Urinary bladder (tissue), 3 donors: ENCODE measurements at regions not wholly inside any gene's neighbourhood (a gene's known extent, or its start where the extent isn't known, plus 50 kb on each side); places are given as distances from the start of the nearest gene placed in this dataset.

Experiments used
- DNase-seq: peaks from one replicate; pipeline ENCODE4 v3.0.0-alpha.2; 2015; ENCODE audit errors: extremely low spot score
- H3K27ac ChIP-seq: one replicate; pipeline ENCODE4 v1.5.1; 2013; ENCODE audit warnings: low read depth, mild to moderate bottlenecking, moderate library complexity
- H3K36me3 ChIP-seq: one replicate; pipeline ENCODE4 v1.6.1; 2013; ENCODE audit warnings: mild to moderate bottlenecking, moderate library complexity; ENCODE audit not compliant: insufficient read depth
- H3K4me1 ChIP-seq: one replicate; pipeline ENCODE4 v1.6.1; 2013; ENCODE audit warnings: mild to moderate bottlenecking, moderate library complexity; ENCODE audit not compliant: insufficient read depth
- H3K4me3 ChIP-seq: one replicate; pipeline ENCODE4 v1.5.1; 2013; ENCODE audit warnings: low read depth, low read length
- WGBS: extraction: QIAGEN DNeasy Blood & Tissue Kit; methylation state at CpG from one replicate; pipeline ENCODE4 v1.1.7; 2013; 5-methylcytosine and 5-hydroxymethylcytosine counted together
- donor health status: healthy with polysubstance abuse.
- donor health status: healthy.

DNA sequence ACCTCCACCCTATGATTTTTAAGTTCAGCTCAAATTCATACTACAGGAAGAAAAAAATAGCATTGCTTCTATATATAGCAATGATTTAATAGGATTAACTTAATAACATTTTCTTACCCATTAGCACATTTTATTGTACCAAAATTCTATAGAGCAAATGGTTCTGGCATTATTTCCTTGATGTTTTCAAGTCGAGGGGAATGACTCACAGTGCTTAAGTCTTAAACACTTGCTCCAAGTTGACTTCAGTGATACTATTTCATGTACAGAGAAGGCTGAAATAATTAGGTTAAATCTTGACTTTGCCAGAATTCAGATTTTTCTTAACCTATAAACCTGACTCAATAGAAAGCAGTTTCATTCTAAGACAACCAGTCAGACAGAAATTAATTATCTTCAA, 1133.8 kb downstream of the SORCS3 start:
- Histone ChIP-seq H3K4me1 (no peaks in the 10 kb centered on the region), H3K27ac (no peak overlapping the region), H3K36me3 (no peaks in the 10 kb centered on the region), H3K4me3 (no peak overlapping the region)
- DNase-seq, result no peak
- WGBS, result 26% methylated on average over 1 of the region's 1 CpG

DNA sequence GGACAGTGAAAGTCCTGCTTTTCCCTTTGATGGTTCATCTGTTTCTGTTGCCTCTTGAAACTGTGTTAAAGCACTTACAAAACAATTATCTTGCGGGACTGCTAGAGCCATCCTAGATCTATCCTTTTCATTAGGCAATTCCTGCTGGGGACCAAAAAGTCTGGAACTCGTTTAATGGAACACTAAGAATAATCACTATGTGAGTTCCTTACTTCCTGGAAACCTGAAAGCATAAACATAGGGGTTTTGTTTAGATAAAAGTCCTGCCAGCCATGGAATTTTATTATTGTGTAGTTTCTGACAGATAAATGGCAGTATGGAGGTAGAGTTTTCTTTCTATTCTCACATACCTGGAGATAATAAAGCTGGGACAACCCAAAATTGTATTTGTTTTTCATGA, 1133.3 kb downstream of the SORCS3 start:
- Histone ChIP-seq H3K4me3 (no peak overlapping the region), H3K4me1 (no peaks in the 10 kb centered on the region), H3K27ac (no peak overlapping the region), H3K36me3 (no peaks in the 10 kb centered on the region)
- DNase-seq, result no peak
- 30% methylated on average over 2 of the region's 2 CpGs for WGBS

DNA sequence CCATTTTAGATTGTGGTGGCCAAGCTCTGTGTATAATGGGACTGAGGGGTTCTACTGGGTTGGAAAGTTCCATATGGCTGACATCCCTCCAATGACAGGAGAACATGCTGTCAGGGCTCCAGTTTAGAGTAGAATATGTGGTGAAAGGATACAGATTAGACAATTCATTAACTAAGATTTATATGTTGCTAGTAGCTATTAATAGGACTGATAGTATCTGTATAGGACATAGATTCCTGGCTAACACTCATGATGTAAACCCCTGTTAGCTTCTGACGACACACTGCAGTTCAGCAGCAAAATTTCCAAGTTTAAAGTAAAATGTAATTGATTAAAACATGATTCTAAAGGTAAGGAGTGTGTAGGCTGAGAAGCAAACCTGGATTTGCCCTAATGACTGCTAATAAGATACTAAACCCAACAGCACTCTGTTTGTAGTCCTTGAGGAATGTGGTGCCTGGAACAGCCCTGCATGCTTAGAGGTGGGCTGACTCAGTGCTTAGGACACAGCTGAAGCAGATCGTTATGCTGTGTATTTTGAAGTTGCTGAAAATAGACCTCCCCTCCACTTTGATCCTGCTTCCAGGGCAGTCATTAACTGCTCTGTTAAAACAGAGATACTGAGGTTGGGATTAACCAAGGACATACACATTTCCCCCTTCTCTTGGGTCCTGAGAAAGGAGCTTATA, 1129.6 kb downstream of the SORCS3 start:
- no peaks in the 10 kb centered on the region for H3K36me3 ChIP-seq
- no peak overlapping the region for H3K27ac ChIP-seq
- DNase-seq, result no peak
- no peaks in the 10 kb centered on the region for H3K4me1 ChIP-seq
- no peak overlapping the region for H3K4me3 ChIP-seq
- WGBS, result 17% methylated on average over 2 of the region's 2 CpGs

DNA sequence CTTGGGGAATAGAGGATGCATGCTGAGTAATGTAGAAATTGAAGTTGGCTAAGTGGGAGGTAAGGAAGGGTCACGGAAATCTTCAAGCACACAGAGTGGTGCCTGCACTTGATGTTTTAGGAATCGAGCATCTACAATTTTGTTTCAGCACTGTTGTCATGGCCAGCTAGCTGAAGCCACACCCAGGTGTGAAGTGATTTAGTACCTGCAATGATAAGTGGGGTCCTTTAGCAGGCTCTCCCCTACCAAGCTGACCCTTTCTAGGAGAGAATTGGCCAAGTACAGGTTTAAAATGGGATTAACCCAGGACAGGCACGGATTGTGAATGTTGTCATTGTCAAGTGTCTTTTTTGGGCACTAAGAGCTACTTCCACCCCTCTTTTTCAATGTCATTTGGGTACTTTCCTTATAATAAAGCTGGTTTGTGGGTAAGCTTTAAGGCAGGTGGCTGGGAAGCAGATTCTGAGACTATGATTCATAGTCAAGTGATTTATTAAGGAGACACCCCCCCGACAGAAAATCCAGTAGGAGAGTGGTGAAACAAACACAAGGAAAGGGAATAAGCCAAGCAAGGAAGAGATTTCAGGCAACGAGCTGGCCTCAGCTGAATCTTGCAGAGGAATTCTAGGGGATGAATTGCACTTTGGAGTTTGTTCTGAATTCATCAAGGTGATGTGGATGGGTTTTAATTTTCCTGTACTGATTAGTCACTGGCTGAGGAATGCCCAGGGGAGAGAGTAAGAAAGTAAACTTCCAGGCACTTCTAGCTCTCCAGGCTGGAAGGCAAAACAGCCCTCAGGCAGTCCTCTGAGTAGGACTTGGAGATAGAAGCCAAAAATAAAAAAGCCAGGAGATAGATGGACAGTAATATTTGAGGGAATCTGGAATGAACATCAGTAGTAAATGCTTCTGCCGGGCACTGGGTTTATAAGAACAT, 1128.4 kb downstream of the SORCS3 start:
- 33% methylated on average over 6 of the region's 6 CpGs for WGBS
- H3K4me1 ChIP-seq, result no peaks in the 10 kb centered on the region
- no peak for DNase-seq
- H3K4me3 ChIP-seq, result no peak overlapping the region
- no peak overlapping the region for H3K27ac ChIP-seq
- no peaks in the 10 kb centered on the region for H3K36me3 ChIP-seq

DNA sequence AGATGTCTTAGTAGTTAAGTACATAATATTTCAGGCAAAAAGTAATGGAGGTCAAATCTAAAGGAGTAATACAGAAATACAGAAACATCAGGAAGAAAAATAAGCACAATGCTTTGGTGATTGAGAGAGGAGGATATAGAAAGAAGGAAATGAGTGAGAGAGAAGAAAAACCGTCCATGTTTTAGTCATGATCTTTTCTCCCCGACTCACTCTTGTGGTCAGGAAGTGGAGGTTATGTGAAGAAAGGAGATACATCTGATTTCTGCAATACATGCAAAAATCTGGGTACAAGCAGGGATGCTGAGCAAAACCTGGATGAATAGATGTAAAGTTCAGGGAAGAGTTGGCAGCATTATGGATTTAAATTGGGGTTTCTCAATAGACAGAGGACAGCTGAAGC, 1122.5 kb downstream of the SORCS3 start:
- H3K4me1 ChIP-seq, result no peaks in the 10 kb centered on the region
- no peak overlapping the region for H3K4me3 ChIP-seq
- no peak overlapping the region for H3K27ac ChIP-seq
- DNase-seq, result no peak
- H3K36me3 ChIP-seq, result no peaks in the 10 kb centered on the region
- WGBS, result 57% methylated on average over 2 of the region's 2 CpGs

DNA sequence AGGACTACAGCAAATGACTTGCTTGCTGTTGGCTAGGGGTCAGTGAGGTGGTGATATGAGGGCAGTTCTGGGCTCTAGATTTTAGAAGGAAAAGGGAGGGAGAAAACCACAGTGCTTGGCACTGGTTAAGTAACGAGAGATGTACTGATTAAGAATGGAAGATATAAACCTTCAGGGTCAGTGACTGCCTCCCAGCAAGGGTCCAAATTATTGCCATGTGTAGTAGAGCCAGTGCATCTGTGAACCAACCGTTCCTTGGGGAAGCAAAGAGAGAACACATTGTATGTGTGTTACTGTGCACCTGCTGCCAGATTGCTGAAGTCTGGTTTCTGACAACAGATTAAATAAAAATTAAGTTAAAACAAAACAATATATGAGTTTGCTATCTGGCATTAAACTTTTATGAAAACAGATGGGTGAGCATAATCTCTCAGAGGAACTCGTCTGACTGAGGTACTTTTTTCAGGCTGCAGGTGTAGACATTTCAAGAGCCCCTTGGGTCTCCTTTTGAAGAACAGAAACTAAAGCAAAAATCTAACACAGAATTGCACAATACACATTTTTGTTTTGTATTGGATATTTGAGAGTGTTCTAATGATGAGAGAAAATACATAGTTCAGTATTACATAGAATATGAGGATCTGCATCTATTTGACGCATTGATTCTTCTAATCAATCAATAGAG, 1120.6 kb downstream of the SORCS3 start:
- 60% methylated on average over 4 of the region's 4 CpGs for WGBS
- Histone ChIP-seq H3K4me1 (no peaks in the 10 kb centered on the region), H3K4me3 (no peak overlapping the region), H3K36me3 (no peaks in the 10 kb centered on the region), H3K27ac (no peak overlapping the region)
- DNase-seq, result no peak

DNA sequence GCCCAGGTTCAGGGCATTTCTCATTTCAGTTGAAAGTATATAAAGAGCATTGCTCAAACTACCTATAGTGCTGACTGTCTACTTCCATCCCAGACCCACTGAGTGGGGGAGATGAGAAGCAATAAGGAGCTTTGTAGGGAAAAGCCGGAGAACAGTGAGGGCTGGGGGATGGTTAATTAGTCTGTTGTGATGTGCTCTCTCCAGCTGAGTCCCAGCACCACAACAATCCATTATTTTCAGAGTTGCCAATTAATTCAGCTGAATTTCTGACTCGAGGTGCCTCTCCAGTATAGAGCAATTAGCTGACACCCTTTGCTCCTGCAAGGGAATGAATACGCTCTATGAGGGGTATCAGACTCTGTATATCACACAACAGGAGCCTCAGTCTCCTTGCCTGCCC, 1118.6 kb downstream of the SORCS3 start:
- Histone ChIP-seq H3K36me3 (no peaks in the 10 kb centered on the region), H3K4me1 (no peaks in the 10 kb centered on the region), H3K27ac (no peak overlapping the region), H3K4me3 (no peak overlapping the region)
- 51% methylated on average over 3 of the region's 3 CpGs for WGBS
- DNase-seq, result no peak

DNA sequence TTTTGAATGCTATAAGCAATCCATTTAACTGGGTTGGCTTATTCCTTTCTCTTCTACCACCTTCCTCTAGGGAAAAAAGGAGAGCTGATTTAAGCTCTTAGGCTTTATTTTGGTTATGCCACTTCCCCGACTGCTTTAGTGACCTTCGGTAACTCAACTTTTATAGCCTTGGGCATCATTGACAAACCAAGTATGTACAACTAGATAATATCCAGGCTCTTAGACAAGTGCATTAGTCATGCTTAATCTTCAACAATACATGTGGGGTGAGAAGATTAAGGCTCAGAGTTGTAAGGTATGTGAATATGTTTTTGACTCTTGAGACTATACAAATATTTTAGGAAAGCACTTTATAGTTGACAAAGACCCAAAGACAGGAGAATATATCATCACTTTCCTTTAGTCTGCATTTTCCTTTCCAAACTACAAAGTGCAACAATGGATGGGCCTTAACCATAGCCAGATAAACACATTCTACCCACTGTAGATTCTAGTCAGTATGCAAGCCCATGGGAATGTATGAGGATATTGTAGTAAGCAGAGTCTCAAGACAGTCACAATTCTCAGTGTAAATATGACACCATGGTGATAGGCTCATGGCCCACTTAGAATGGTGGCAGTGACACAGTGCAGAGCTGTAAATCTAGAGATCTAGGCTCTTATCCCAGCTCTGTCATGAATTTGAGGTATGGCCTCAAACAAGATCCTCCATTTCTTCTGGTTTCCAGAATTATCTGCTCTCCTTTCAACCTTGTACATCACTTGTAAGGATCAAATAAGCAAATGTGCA, 1117.3 kb downstream of the SORCS3 start:
- no peak for DNase-seq
- Histone ChIP-seq H3K4me3 (no peak overlapping the region), H3K36me3 (no peaks in the 10 kb centered on the region), H3K4me1 (no peaks in the 10 kb centered on the region), H3K27ac (no peak overlapping the region)
- WGBS, result 54% methylated on average over 2 of the region's 2 CpGs

DNA sequence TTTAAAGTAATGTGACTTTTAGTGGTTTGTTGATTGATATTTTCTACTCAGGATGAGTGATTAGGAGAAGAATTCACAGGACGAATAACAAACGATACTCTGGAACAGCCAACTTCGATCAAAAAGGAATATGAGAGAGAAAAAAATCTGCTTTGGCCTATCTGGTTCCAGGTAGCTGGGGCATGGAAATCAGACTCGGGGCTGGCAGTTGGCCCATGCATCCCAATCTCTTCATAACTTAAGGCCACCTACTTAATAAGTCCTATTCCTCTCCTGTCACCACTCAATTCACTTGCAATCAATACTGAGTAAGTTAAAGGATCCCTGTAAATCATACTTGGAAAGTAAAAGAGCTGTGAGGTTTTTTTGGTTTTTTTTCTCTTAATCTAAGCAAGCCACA, 1116.2 kb downstream of the SORCS3 start:
- Histone ChIP-seq H3K27ac (no peak overlapping the region), H3K4me1 (no peaks in the 10 kb centered on the region), H3K4me3 (no peak overlapping the region), H3K36me3 (no peaks in the 10 kb centered on the region)
- no peak for DNase-seq
- WGBS, result 87% methylated on average over 4 of the region's 4 CpGs

DNA sequence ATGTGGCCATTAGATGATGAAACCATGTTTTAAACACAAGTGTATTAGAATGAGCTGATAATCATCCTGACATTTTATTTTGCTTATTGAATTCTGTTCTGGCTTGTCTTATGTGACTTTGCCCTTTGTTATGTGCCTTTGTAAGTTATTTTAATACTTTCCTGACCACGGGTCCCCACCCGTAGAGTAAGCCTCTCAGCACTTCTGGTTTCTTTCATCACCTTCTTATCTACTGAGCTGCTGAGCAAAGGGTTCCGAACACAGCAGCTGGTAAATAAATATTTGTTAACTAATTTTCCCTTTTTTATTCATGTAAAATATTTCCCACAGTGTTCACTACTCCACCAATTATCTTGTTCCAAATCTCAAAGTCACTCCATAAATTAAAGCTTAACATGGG, 1115.3 kb downstream of the SORCS3 start:
- no peak for DNase-seq
- WGBS, result 41% methylated on average over 3 of the region's 3 CpGs
- no peak overlapping the region for H3K4me3 ChIP-seq
- H3K27ac ChIP-seq, result no peak overlapping the region
- no peaks in the 10 kb centered on the region for H3K36me3 ChIP-seq
- no peaks in the 10 kb centered on the region for H3K4me1 ChIP-seq

DNA sequence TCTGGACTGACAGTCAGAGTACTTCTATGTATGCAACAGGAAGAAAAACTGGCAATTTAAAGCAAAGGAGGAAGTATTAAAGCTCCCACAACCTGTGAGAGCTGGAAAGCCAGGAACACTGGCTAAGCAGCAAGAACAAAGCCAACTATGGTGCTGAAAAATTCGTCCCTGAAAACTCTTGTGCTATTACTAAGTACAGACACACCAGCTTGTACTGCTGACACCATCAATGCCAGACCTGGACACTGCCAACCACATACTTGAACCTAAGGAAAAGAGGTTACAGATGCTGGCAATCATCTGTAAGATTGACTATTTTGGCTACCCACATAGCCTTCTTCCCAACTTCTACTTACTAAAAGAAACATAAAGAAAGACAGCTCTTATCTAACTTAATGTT, 1110.6 kb downstream of the SORCS3 start:
- Histone ChIP-seq H3K27ac (no peak overlapping the region), H3K36me3 (no peaks in the 10 kb centered on the region), H3K4me3 (no peak overlapping the region), H3K4me1 (no peaks in the 10 kb centered on the region)
- DNase-seq, result no peak
- 56% methylated on average over 1 of the region's 1 CpG for WGBS

DNA sequence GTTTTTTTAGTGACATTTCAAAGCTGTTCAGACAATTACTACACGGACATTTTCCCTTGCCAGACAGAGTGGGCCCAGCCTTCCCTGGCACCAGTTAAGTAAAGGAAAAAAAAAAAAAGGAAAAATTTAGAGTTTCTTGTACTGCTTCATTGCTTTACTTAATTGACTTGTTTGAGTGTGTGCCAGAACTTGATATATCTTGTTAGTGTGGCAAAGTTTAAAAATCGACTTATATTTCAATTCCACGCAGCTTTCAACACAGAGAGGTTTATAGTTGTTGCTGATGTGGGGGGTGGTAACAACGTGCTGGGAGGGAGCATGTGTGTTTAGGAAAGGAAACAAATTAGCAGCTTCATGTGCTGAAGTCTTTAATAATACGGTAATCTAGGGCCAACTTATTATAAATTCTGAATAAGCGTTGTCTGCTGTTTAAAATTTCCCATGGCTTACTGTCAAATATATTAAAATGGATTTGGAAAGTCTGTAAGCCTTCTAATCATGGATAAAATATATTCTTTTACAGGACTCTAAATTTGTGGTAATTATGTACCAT, 1104.6 kb downstream of the SORCS3 start:
- Histone ChIP-seq H3K4me1 (no peaks in the 10 kb centered on the region), H3K36me3 (no peaks in the 10 kb centered on the region), H3K4me3 (no peak overlapping the region), H3K27ac (no peak overlapping the region)
- 68% methylated on average over 6 of the region's 6 CpGs for WGBS
- no peak for DNase-seq
